HG03066 (cell line): ENCODE measurements at regions not wholly inside any gene's neighbourhood (a gene's known extent, or its start where the extent isn't known, plus 50 kb on each side); places are given as distances from the start of the nearest gene placed in this dataset.
"Not testable (repeated sequence)": the region's sequence is repeated elsewhere in the genome, so short reads cannot be mapped to it uniquely, and the experiment has no call there.

Source experiments
- ATAC-seq: cut with Tn5 transposase; IDR thresholded peaks from one replicate; pipeline ENCODE4 v1.9.1; 2021; ENCODE audit warnings: low read depth; ENCODE audit not compliant: unreplicated experiment

DNA sequence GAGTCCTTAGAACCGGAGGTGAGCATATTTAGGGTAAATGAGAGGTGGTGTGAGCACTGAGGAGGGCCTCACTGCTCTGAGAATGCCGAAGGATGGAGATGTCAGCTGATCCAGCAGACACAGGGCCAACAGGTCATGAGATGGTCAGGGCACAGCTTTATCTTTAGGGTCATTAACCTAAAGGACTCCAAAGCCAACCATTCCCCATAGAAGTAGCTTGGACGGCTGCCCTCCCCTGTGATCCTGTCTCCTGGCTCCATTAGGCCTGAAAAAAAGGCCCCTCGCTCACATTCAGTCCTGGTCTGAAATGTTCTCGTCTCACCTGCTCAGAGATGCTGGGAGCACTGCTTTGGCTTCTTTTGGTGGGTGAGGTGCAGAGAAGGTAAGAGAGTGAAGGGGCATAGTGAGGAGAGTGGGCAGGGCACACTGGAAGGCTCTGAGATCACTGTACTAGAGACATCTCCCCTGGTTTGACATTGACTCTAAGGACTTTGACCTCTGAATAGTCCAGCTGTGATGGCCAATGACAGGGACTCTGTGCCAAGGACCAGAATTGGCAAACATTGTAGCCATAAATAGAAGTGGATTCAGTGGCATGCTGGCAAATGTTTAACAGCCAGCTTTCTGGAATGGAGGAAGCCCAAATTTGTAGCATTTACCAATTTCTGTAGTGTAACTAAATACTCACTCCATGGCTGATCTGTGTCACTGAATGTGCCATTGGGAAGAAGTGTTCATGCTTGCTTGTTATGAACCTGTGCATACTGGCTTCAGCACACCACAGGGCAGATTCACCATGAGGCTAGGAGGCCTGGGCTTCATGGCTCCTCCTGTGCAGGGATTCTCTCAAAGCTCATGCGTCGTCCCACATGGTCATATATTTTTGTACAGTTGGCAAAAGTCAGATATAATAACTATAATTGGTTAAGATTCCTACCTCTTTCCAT lies 76.2 kb upstream of the MRPS22 start:
- no peak for ATAC-seq

- ATAC-seq = no peak
These were observed 73.8 kb upstream of the MRPS22 start for GRCh38 chr3:139269984-139270383.

- not testable (repeated sequence) for ATAC-seq
These were observed 73.2 kb upstream of the MRPS22 start for GRCh38 chr3:139270652-139271051.

- no peak for ATAC-seq
These were observed 63.7 kb upstream of the MRPS22 start for GRCh38 chr3:139280027-139280671.

GRCh38 chr3:139281096-139281495 lies 62.7 kb upstream of the MRPS22 start:
- ATAC-seq = no peak

- no peak for ATAC-seq
These were observed 62.2 kb upstream of the MRPS22 start for GRCh38 chr3:139281522-139282196.

DNA sequence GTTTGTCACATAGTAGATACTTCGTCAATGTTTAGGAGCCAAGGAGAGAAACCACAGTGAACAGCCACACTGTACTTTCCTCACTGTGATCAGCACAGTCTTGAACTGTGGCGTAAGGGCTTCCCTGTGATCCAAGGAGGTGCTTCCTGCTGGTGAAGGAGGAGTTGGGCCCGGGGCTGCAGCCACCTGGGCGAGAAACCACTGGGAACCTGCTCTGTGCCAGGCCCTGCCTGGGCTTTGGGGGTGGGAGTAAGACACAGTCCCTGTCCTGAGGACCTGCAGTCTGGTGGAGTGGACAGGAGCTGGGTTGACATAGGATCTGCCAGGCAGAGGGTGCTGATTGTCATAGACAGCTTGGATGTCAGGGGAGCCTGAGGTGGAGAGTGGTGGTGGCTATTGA lies 60.5 kb upstream of the MRPS22 start:
- ATAC-seq = no peak

DNA sequence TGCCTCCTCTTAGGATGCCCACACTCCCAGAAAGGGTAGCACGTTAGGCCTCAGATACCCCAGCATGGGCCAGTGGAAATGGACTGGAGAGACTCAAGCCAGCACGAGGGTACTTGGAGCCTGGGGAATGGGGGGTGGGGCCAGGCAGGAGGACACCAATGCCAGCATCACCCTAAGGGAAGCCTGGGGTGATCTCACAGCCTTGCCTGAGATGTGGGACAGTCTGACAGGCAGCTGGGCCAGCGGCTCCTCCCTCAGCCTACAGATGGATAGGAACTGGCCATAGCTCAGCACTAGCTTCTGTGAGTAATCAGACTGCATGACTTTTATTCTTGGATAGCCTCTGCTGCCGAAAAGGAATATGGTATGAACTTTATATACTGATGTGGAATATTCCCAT lies 59.6 kb upstream of the MRPS22 start:
- no peak for ATAC-seq

GRCh38 chr3:139285691-139286090 lies 58.1 kb upstream of the MRPS22 start:
- ATAC-seq = no peak

GRCh38 chr3:139286241-139286640 lies 57.6 kb upstream of the MRPS22 start:
- no peak for ATAC-seq

- ATAC-seq = no peak
These were observed 57.0 kb upstream of the MRPS22 start for GRCh38 chr3:139286825-139287224.

GRCh38 chr3:139287557-139287956 lies 56.3 kb upstream of the MRPS22 start:
- no peak for ATAC-seq

DNA sequence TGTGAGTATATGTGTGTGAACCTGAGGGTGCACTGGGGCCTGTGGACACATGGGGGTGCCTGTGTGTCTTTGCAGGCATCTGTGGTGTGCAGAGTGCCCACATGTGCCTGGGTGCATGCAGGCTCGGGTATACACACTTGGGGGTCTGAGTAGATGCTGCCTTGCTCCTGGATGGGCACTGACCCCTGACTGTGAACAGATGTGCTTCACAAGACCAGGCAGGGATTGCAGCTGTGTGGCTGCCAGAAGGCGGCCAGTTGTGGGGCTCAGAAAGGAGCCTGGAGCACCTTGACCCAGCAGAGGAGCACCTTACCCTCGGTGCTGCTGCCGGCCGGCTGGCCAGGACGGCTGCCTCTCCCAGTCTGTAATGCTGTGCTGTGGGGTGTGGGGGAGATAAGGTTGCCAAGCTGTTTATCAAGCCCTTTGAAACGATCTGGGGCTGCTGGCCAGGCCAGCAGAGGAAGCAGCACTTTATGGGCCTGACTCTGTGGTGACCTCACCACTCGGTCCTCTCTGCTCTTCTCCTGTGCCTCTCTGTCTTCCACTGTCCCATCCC lies 55.5 kb upstream of the MRPS22 start:
- no peak for ATAC-seq

DNA sequence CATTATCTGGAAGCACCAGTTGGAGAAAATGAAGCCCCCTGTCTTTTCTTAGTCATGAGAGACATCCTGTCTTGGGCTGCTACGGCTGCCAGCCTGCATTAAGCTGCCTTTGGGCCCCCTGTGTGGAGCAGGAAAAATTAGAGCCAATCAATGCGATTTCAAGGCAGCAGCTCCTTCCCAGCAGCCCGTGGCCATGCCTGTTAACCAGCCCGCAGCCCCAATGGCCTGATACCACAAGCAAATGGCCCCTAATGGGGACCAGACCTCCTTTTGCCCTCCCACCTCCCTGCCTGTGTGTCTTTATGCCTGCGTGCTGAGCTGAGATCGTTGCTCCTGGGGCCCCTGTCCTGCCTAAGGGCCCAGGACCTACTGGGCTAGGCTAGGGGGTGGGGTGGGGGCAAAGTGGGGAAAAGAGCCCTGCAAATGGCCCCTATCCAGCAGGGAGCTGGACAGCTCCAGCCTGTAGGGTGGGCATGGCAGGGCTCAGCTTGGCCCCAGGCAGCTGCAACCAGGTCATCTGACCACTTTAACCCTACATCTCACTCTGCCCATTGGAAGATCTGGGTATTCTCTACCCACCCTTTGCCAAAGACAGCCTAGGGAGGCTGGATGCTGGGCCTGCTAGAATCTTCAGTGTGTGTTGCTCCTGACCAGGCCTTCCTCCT lies 53.8 kb upstream of the MRPS22 start:
- no peak for ATAC-seq

DNA sequence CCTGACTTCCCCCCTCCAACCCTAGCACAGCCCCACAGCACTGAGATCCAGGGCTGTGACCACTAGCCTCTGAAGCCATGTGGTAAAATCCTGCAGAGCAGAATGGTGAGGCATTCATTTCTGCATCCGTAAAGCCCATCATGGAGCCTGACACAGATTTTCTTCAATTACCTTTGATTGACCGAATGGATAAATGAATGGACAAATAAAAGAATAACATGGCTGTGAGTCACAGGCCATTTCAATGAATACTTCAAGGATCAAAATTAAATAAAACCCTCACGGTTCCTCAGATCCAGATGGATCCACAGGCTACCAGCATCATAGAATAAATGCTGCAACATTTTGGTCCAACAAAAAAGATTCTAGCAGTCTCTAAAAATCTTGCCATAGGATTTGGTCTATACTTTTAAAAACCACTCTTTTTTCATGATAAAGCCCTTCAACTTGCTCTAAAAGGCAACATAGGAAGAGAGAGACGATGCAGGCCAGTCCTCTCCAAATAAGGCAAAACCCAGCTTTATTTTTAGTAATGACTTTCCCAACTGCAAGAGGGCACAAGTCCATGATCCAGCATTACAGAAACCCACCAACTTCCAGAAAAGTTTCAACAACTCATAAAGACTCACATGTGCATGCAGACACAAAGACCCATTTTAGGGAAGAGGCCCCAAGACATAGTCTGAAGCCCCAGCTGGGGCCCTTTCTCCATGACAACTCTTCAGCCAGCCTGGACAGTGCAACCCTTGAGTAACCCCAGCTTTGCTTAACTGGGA lies 52.4 kb upstream of the MRPS22 start:
- ATAC-seq = no peak

- ATAC-seq = no peak
These were observed 51.6 kb upstream of the MRPS22 start for GRCh38 chr3:139292192-139292591.

DNA sequence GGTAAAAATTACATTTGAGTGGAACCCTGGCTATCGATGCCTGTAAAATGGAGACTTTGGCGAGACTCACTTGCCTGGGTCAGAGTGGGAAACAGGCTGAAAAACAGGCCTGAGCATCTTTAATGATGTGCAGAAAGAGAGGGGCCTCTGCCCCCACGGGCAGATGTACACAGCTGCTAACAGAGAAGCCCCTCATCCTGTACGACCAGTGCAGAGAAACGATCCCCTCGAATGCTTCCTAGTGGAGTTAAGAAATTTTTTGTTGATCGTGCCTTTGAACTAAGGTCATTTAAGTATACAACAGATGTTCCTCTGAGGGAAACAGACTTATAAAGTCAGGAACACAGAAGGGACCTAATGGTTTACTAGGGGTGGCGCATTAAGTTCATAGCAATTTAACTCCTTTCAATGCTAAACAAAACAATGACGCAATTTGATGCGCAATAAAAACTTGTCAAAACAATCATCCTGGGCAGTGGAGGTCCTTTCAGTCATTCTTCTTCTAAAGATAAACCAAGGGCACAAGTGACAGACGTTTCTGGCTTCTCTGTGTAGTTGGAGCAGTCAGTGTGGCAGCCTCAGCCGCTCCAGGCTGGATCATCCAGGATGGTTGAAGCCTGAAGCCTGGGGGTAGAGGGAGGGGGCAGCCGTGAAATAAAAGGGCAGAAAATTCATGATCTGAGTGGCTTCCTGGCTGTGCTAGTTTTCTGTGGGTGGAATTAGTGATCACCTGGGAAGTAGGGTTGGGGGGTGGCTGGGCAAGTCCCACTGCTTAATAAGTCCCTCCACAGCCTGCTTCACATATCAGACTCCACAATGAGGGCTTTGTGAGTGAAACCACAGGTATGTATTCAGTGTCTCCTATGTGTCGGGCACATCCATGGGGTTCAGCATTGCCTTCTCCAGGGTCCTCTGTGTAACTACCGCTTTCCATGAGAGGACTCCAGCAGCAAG lies 50.8 kb upstream of the MRPS22 start:
- ATAC-seq = no peak

DNA sequence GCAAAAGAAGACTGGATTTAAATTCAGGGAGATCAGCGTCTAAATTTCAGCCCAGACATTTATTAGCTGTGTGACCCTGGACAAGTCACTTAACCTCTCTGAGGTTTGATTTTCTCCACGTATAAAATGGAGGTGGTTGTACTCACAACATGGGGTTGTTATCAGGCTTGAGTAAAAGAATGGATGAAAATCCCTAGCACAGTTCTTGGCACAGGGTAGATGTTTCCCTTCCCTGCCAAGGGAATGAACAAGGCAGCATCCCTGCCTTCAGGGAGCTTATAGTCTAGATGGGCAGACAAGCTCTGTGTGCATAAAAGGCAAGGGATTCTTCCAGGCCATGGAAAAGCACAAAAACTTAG lies 50.2 kb upstream of the MRPS22 start:
- no peak for ATAC-seq
